HEK293T (cell line): ENCODE measurements at regions not wholly inside any gene's neighbourhood (a gene's known extent, or its start where the extent isn't known, plus 50 kb on each side); places are given as distances from the start of the nearest gene placed in this dataset.

Experiments
- CTCF ChIA-PET: fragments of 350-600 bp; formaldehyde crosslinking; extraction: SDS; loops from one replicate; lab custom pipeline; 2021; ENCODE audit warnings: antibody characterized with exemption, inconsistent platforms; lab: Yijun Ruan, JAX
- POLR2A ChIA-PET: fragments of 350-600 bp; formaldehyde crosslinking; extraction: SDS; loops from one replicate; lab custom pipeline; 2020; ENCODE audit warnings: antibody characterized with exemption, inconsistent platforms; lab: Yijun Ruan, JAX
- DNase-seq: peaks from one replicate; pipeline ENCODE4 v3.0.0; 2012; ENCODE audit warnings: mixed read lengths; ENCODE audit errors: extremely low spot score
- ARNT ChIP-seq: fragments of 450-650 bp; IDR thresholded peaks from 2 replicates; pipeline ENCODE4 v1.6.1; 2017; ENCODE audit warnings: mild to moderate bottlenecking
- BHLHE40 ChIP-seq: fragments of 450-650 bp; IDR thresholded peaks from 2 replicates; pipeline ENCODE4 v1.6.1; 2016; ENCODE audit warnings: mild to moderate bottlenecking, moderate library complexity, borderline replicate concordance
- CTBP1 ChIP-seq: fragments of 450-650 bp; IDR thresholded peaks from 2 replicates; pipeline ENCODE4 v1.6.1; 2016; ENCODE audit warnings: borderline replicate concordance
- ELF4 ChIP-seq: fragments of 450-650 bp; IDR thresholded peaks from 2 replicates; pipeline ENCODE4 v1.6.1; 2017; ENCODE audit warnings: antibody characterized with exemption
- FOXA1 ChIP-seq: fragments of 450-650 bp; IDR thresholded peaks from 2 replicates; pipeline ENCODE4 v1.6.1; 2016; ENCODE audit warnings: mild to moderate bottlenecking
- FOXK2 ChIP-seq: fragments of 450-650 bp; IDR thresholded peaks from 2 replicates; pipeline ENCODE4 v1.6.1; 2016; ENCODE audit warnings: mild to moderate bottlenecking
- FOXM1 ChIP-seq: fragments of 450-650 bp; IDR thresholded peaks from 2 replicates; pipeline ENCODE4 v1.6.1; 2017; ENCODE audit warnings: mild to moderate bottlenecking, borderline replicate concordance
- HDGF ChIP-seq: fragments of 450-650 bp; IDR thresholded peaks from 2 replicates; pipeline ENCODE4 v1.6.1; 2017; ENCODE audit warnings: antibody characterized with exemption, borderline replicate concordance
- L3MBTL2 ChIP-seq: fragments of 450-650 bp; conservative IDR thresholded peaks from 2 replicates; pipeline ENCODE4 v1.6.1; 2016; ENCODE audit warnings: mild to moderate bottlenecking
- LEF1 ChIP-seq: fragments of 450-650 bp; IDR thresholded peaks from 2 replicates; pipeline ENCODE4 v1.6.1; 2017; ENCODE audit warnings: mild to moderate bottlenecking, borderline replicate concordance
- NFRKB ChIP-seq: fragments of 450-650 bp; IDR thresholded peaks from 2 replicates; pipeline ENCODE4 v1.6.1; 2016; ENCODE audit warnings: mild to moderate bottlenecking, moderate library complexity
- PKNOX1 ChIP-seq: fragments of 450-650 bp; IDR thresholded peaks from 2 replicates; pipeline ENCODE4 v1.6.1; 2016
- SP1 ChIP-seq: fragments of 450-650 bp; IDR thresholded peaks from 2 replicates; pipeline ENCODE4 v1.6.1; 2017
- SUZ12 ChIP-seq: fragments of 450-650 bp; IDR thresholded peaks from 2 replicates; pipeline ENCODE4 v1.6.1; 2016; ENCODE audit warnings: mild to moderate bottlenecking
- TARDBP ChIP-seq: fragments of 450-650 bp; IDR thresholded peaks from 2 replicates; pipeline ENCODE4 v1.6.1; 2016
- ZNF384 ChIP-seq: fragments of 450-650 bp; IDR thresholded peaks from 2 replicates; pipeline ENCODE4 v1.6.1; 2016

GRCh38 chr2:9074930-9075329 is 71.4 kb upstream of the MBOAT2 start:
- DNase-seq, result no peak
- ChIA-PET POLR2A (no interaction called here), CTCF (interaction anchor here (0.6 kb wide), 1 partner anchor 27 kb away, joined by 4 read pairs; no protein-coding TSS in a partner anchor)
- TF ChIP-seq HDGF, result no peak

GRCh38 chr2:9071584-9072124 is 68.2 kb upstream of the MBOAT2 start:
- ChIA-PET CTCF (no interaction called here), POLR2A (no interaction called here)
- TF ChIP-seq FOXM1 (no peak), BHLHE40 (no peak), PKNOX1 (no peak)
- no peak for DNase-seq

- no peak for DNase-seq
- CTCF ChIA-PET, result no interaction called here
- POLR2A ChIA-PET, result no interaction called here
- TF ChIP-seq BHLHE40 (no peak), SUZ12 (no peak), TARDBP (no peak), PKNOX1 (no peak), SP1 (no peak), L3MBTL2 (no peak), NFRKB (no peak), FOXK2 (no peak), FOXA1 (no peak), CTBP1 (no peak), FOXM1 (no peak), ZNF384 (no peak), LEF1 (no peak), ELF4 (no peak), HDGF (no peak), ARNT (no peak)
Observed at GRCh38 chr2:9071032-9071431, 67.5 kb upstream of the MBOAT2 start.

GRCh38 chr2:9069543-9069942 is 66.1 kb upstream of the MBOAT2 start:
- no peak for DNase-seq
- TF ChIP-seq PKNOX1 (no peak), FOXK2 (no peak), ZNF384 (no peak), FOXA1 (no peak), L3MBTL2 (no peak), SUZ12 (no peak), HDGF (no peak), CTBP1 (no peak), FOXM1 (no peak), TARDBP (no peak), ARNT (no peak), BHLHE40 (no peak), NFRKB (no peak), ELF4 (no peak), SP1 (no peak), LEF1 (no peak)
- ChIA-PET CTCF (no interaction called here), POLR2A (no interaction called here)

- TF ChIP-seq CTBP1 (no peak), BHLHE40 (no peak), FOXM1 (no peak), TARDBP (no peak), PKNOX1 (no peak), FOXA1 (no peak), L3MBTL2 (no peak), NFRKB (no peak), FOXK2 (no peak), SUZ12 (no peak), ELF4 (no peak), SP1 (no peak), ARNT (no peak), ZNF384 (no peak)
- CTCF ChIA-PET, result no interaction called here
- POLR2A ChIA-PET, result no interaction called here
- no peak for DNase-seq
Observed at GRCh38 chr2:9065901-9066300, 62.4 kb upstream of the MBOAT2 start.

- DNase-seq, result no peak
- ChIA-PET POLR2A (no interaction called here), CTCF (no interaction called here)
- TF ChIP-seq SP1, result no peak
- no peak for TF ChIP-seq PKNOX1
- no peak for TF ChIP-seq FOXA1
- TF ChIP-seq ELF4, result no peak
- TF ChIP-seq HDGF, result no peak
- TF ChIP-seq LEF1, result no peak
- no peak for TF ChIP-seq ARNT
- no peak for TF ChIP-seq ZNF384
- no peak for TF ChIP-seq TARDBP
- no peak for TF ChIP-seq NFRKB
Observed at GRCh38 chr2:9063023-9063606, 59.6 kb upstream of the MBOAT2 start.
